Caki2 (cell line): ENCODE measurements at regions not wholly inside any gene's neighbourhood (a gene's known extent, or its start where the extent isn't known, plus 50 kb on each side); places are given as distances from the start of the nearest gene placed in this dataset.
A peak's percentile ranks its signal among the peaks of the same experiment; 100 is the strongest.
"Not testable (repeated sequence)": the region's sequence is repeated elsewhere in the genome, so short reads cannot be mapped to it uniquely, and the experiment has no call there.

Source experiments
- DNase-seq: peaks from one replicate; pipeline ENCODE4 v3.0.0-alpha.2; 2015; ENCODE audit warnings: low read depth
- in situ Hi-C: cut with HindIII; loops from 2 replicates; pipeline ENCODE4 v1.10.0; 2016; ENCODE audit warnings: low sequenced_read_pairs, low pct_unique_long_range_greater_than_20kb, mixed read lengths

GRCh38 chr2:226306969-226307368 is 492.7 kb downstream of the IRS1 start:
- in situ Hi-C loops: no loop called here

GRCh38 chr2:226304308-226304707 is 495.3 kb downstream of the IRS1 start:
- DNase-seq: no peak
- in situ Hi-C loops: no loop called here

More at GRCh38 chr2:226306969-226307368, 492.7 kb downstream of the IRS1 start:
- no peak for DNase-seq

GRCh38 chr2:226303707-226304106 is 495.9 kb downstream of the IRS1 start:
- in situ Hi-C loops: no loop called here
- DNase-seq: no peak

- DNase-seq: no peak
- in situ Hi-C loops: no loop called here
These were observed 499.3 kb downstream of the IRS1 start for GRCh38 chr2:226300196-226300886.

GRCh38 chr2:226299771-226300170 is 499.8 kb downstream of the IRS1 start:
- no peak for DNase-seq
- in situ Hi-C loops: no loop called here

GRCh38 chr2:226295681-226296080 is 503.9 kb downstream of the IRS1 start:
- in situ Hi-C loops: no loop called here
- no peak for DNase-seq

- no peak for DNase-seq
- in situ Hi-C loops: no loop called here
These were observed 504.5 kb downstream of the IRS1 start for GRCh38 chr2:226295123-226295522.

GRCh38 chr2:226291281-226291680 is 508.3 kb downstream of the IRS1 start:
- peak; percentile 6 for DNase-seq
- in situ Hi-C loops: not testable (repeated sequence)

GRCh38 chr2:226286916-226287315 is 512.7 kb downstream of the IRS1 start:
- in situ Hi-C loops: no loop called here
- DNase-seq: no peak

- in situ Hi-C loops: no loop called here
- DNase-seq: no peak
These were observed 515.8 kb downstream of the IRS1 start for GRCh38 chr2:226283796-226284195.

GRCh38 chr2:226282151-226282550 is 517.5 kb downstream of the IRS1 start:
- no peak for DNase-seq
- in situ Hi-C loops: no loop called here

GRCh38 chr2:226280136-226280535 is 519.5 kb downstream of the IRS1 start:
- DNase-seq, in situ Hi-C loops: not testable (repeated sequence)

GRCh38 chr2:226275215-226275614 is 524.4 kb downstream of the IRS1 start:
- no peak for DNase-seq
- in situ Hi-C loops: no loop called here

- in situ Hi-C loops: no loop called here
These were observed 525.5 kb downstream of the IRS1 start for GRCh38 chr2:226274143-226274542.

GRCh38 chr2:226273440-226273839 is 526.2 kb downstream of the IRS1 start:
- in situ Hi-C loops: no loop called here
- no peak for DNase-seq

More at GRCh38 chr2:226274143-226274542, 525.5 kb downstream of the IRS1 start:
- DNase-seq: no peak

GRCh38 chr2:226272435-226272834 is 527.2 kb downstream of the IRS1 start:
- in situ Hi-C loops: no loop called here
- no peak for DNase-seq

- no peak for DNase-seq
- in situ Hi-C loops: no loop called here
These were observed 529.1 kb downstream of the IRS1 start for GRCh38 chr2:226270285-226271058.

GRCh38 chr2:226267516-226268289 is 531.9 kb downstream of the IRS1 start:
- in situ Hi-C loops: no loop called here
- no peak for DNase-seq
